ENCODE measurements at regions not wholly inside any gene's neighbourhood (a gene's known extent, or its start where the extent isn't known, plus 50 kb on each side); places are given as distances from the start of the nearest gene placed in this dataset.
"Not testable (repeated sequence)": the region's sequence is repeated elsewhere in the genome, so short reads cannot be mapped to it uniquely, and the experiment has no call there.

DNA sequence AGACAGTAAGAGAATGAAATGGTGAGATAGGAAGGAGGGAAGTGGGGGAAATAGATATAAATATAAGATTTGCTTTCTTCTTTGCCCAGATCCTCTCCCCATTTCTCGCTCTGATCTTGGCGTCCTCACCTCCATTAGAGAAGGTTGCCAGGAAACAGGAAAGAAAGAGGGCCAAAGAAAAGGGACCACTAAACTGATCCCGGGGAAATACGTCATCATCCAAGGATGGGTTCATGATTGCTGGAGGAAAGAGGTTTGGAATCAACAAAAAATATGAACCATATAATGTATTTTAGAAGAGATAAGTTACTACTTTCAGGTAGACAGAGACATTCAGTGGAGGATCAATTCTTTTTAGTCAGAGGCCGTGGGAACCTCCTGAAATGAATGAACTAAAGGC is 536.0 kb downstream of the HAPSTR1 start:
- H3K36me3 ChIP-seq = no peaks in the 10 kb centered on the region
- no peaks in the 10 kb centered on the region for H3K9me3 ChIP-seq
- no peak for DNase-seq
- no peak overlapping the region for H3K4me3 ChIP-seq
- H3K27ac ChIP-seq = no peak overlapping the region
- no peak for TF ChIP-seq POLR2A (IDR thresholded peaks at IDR 0.05)
- TF ChIP-seq, protein P1, sequence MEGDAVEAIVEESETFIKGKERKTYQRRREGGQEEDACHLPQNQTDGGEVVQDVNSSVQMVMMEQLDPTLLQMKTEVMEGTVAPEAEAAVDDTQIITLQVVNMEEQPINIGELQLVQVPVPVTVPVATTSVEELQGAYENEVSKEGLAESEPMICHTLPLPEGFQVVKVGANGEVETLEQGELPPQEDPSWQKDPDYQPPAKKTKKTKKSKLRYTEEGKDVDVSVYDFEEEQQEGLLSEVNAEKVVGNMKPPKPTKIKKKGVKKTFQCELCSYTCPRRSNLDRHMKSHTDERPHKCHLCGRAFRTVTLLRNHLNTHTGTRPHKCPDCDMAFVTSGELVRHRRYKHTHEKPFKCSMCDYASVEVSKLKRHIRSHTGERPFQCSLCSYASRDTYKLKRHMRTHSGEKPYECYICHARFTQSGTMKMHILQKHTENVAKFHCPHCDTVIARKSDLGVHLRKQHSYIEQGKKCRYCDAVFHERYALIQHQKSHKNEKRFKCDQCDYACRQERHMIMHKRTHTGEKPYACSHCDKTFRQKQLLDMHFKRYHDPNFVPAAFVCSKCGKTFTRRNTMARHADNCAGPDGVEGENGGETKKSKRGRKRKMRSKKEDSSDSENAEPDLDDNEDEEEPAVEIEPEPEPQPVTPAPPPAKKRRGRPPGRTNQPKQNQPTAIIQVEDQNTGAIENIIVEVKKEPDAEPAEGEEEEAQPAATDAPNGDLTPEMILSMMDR (IDR thresholded peaks at IDR 0.05 in 4 of 5, conservative IDR thresholded peaks at IDR 0.05 in 1 of 5) = no peak
- intact Hi-C loops (cut with DNase I; ENCODE audit: low total_unique reads) (no loop called here), in situ Hi-C loops (cut with MboI; ENCODE audit: low sequenced_read_pairs in 4 of 4) (no loop called here)
- no peaks in the 10 kb centered on the region for H3K27me3 ChIP-seq
- no peaks in the 10 kb centered on the region for H3K4me1 ChIP-seq
- ATAC-seq = no peak

DNA sequence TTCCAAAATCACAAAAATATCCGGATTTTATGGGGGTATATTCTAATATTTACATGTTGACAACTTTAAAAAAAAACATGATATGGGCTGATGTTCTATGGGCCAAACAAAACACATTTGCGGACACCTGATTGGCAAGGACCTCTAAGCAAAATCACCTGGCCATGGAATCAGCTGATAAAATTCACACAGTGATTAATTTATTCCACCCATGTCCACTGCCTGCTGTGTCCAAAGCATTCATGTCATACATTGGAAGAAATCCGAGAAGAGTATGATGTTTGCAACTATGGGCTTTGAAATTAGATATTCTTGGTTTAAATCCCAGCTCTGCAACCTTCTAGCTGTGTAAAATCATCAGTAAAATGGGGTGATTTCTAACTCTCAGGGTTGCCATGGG is 538.7 kb downstream of the HAPSTR1 start:
- H3K36me3 ChIP-seq = no peaks in the 10 kb centered on the region
- TF ChIP-seq POLR2A (IDR thresholded peaks at IDR 0.05) = no peak
- TF ChIP-seq, protein P1 (IDR thresholded peaks at IDR 0.05 in 4 of 5, conservative IDR thresholded peaks at IDR 0.05 in 1 of 5) = no peak
- H3K27ac ChIP-seq = no peak overlapping the region
- in situ Hi-C loops (cut with MboI; ENCODE audit: low sequenced_read_pairs in 4 of 4) (no loop called here), intact Hi-C loops (cut with DNase I; ENCODE audit: low total_unique reads) (no loop called here)
- DNase-seq = no peak
- no peaks in the 10 kb centered on the region for H3K4me1 ChIP-seq
- H3K27me3 ChIP-seq = no peaks in the 10 kb centered on the region
- ATAC-seq = no peak
- H3K4me3 ChIP-seq = no peak overlapping the region
- no peaks in the 10 kb centered on the region for H3K9me3 ChIP-seq

DNA sequence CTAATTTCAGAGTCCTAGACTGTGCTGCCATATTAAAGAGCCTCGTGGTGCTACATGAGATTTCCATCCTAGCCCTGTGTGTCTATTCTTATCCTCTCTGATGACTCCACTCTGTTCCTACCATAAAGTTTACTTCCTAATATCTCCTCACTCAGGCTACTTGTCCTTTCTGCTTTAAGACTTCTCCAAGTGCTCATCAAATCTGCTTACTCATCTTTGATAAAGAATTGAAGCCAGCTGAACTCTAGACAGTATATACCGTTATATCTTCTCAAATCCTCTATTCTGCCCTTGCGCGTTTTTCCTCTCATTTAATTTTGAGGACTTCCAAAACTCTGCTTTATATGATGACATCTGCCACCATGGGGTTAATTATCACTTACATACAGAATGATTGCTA is 539.5 kb downstream of the HAPSTR1 start:
- TF ChIP-seq POLR2A (IDR thresholded peaks at IDR 0.05) = no peak
- TF ChIP-seq, protein P1 (IDR thresholded peaks at IDR 0.05 in 4 of 5, conservative IDR thresholded peaks at IDR 0.05 in 1 of 5) = no peak
- Histone ChIP-seq H3K27me3 (no peaks in the 10 kb centered on the region), H3K4me1 (no peaks in the 10 kb centered on the region), H3K4me3 (no peak overlapping the region), H3K9me3 (no peaks in the 10 kb centered on the region), H3K27ac (no peak overlapping the region), H3K36me3 (no peaks in the 10 kb centered on the region)
- ATAC-seq = no peak
- in situ Hi-C loops (cut with MboI; ENCODE audit: low sequenced_read_pairs in 4 of 4) (no loop called here), intact Hi-C loops (cut with DNase I; ENCODE audit: low total_unique reads) (no loop called here)
- no peak for DNase-seq

DNA sequence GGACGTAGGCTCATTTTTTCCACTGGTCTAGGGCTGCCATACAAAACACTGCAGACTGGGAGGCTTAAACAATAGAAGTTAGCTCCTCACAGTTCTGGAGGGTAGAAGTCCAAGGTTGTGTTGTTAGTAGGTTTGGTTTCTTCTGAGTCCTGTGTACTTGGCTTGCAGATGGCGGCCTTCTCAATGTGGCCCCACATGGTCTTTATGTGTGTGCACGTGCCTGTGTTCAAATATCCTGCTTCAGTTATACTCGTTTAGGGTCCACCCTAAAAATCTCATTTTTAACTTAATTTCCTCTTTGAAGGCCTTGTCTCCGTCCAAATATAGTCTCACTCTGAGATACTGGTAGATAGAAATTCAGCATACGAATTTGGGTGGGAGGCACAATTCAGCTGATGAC is 542.4 kb downstream of the HAPSTR1 start:
- intact Hi-C loops (cut with DNase I; ENCODE audit: low total_unique reads) (no loop called here), in situ Hi-C loops (cut with MboI; ENCODE audit: low sequenced_read_pairs in 4 of 4) (no loop called here)
- DNase-seq (no peak), ATAC-seq (no peak)
- no peak overlapping the region for H3K4me3 ChIP-seq
- no peak overlapping the region for H3K27ac ChIP-seq
- no peaks in the 10 kb centered on the region for H3K4me1 ChIP-seq
- no peaks in the 10 kb centered on the region for H3K9me3 ChIP-seq
- TF ChIP-seq, protein P1 (IDR thresholded peaks at IDR 0.05 in 4 of 5, conservative IDR thresholded peaks at IDR 0.05 in 1 of 5) = no peak
- no peak for TF ChIP-seq POLR2A (IDR thresholded peaks at IDR 0.05)
- H3K27me3 ChIP-seq = no peaks in the 10 kb centered on the region
- no peaks in the 10 kb centered on the region for H3K36me3 ChIP-seq

DNA sequence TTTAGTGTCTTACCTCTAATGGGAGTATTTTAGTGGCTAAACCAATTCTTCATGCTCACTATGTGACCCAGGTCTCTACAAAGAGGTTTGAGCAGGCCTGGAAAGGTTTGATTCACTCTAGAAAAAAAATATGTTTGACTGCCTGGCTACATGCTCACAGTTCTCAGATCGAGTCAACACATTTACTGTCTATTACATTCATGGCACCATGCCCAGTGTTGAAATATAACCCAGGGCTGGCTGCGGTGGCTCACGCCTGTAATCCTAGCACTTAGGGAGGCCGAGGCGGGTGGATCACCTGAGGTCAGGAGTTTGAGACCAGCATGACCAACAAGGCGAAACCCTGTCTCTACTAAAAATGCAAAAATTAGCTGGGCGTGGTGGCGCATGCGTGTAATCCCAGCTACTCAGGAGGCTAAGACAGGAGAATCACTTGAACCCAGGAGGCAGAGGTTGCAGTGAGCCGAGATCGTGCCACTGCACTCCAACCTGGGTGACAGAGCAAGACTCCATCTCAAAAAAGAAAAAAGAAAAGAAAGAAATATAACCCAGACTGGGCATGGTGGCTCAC is 543.8 kb downstream of the HAPSTR1 start:
- DNase-seq; H3K27ac ChIP-seq; ATAC-seq; intact Hi-C loops (cut with DNase I; ENCODE audit: low total_unique reads); H3K4me1 ChIP-seq; H3K27me3 ChIP-seq; H3K36me3 ChIP-seq; in situ Hi-C loops (cut with MboI; ENCODE audit: low sequenced_read_pairs in 4 of 4); H3K4me3 ChIP-seq; H3K9me3 ChIP-seq: not testable (repeated sequence)
